Neural crest cell (in vitro differentiated cells): ENCODE measurements at regions not wholly inside any gene's neighbourhood (a gene's known extent, or its start where the extent isn't known, plus 50 kb on each side); places are given as distances from the start of the nearest gene placed in this dataset.

ENCODE experiments used
- DNase-seq: peaks from one replicate; pipeline ENCODE4 v3.0.0; 2021; ENCODE audit warnings: low read depth, mixed read lengths, low spot score
- H3K27ac Mint-ChIP-seq: one replicate; pipeline ENCODE4 v1.8.0; 2021; ENCODE audit warnings: mild to moderate bottlenecking, mixed read lengths; ENCODE audit not compliant: unreplicated experiment
- H3K27me3 Mint-ChIP-seq: 2 replicates; pipeline ENCODE4 v1.8.0; 2021; ENCODE audit warnings: low read depth, mild to moderate bottlenecking, mixed read lengths
- H3K36me3 Mint-ChIP-seq: 2 replicates; pipeline ENCODE4 v1.8.0; 2021; ENCODE audit warnings: low read depth, mild to moderate bottlenecking, mixed read lengths
- H3K4me1 Mint-ChIP-seq: 2 replicates; pipeline ENCODE4 v1.8.0; 2021; ENCODE audit warnings: mixed read lengths
- H3K4me3 Mint-ChIP-seq: one replicate; pipeline ENCODE4 v1.8.0; 2021; ENCODE audit warnings: mild to moderate bottlenecking, mixed read lengths
- H3K9me3 Mint-ChIP-seq: 2 replicates; pipeline ENCODE4 v1.8.0; 2021; ENCODE audit warnings: mixed read lengths
- CTCF ChIP-seq: fragments of 200-600 bp; sonication (generic); conservative IDR thresholded peaks from 2 replicates; pipeline ENCODE4 v1.5.0; 2021; ENCODE audit warnings: antibody characterized with exemption, mild to moderate bottlenecking

- TF ChIP-seq CTCF: peak; percentile 40
- Mint-ChIP-seq H3K27me3 (no peaks in the 10 kb centered on the region), H3K9me3 (peaks cover 3% of the 10 kb centered on the region)
Measured at GRCh38 chr13:70714993-70715392, 606.7 kb upstream of the KLHL1 start.

GRCh38 chr13:70708775-70709174 is 600.5 kb upstream of the KLHL1 start:
- TF ChIP-seq CTCF: no peak

More at GRCh38 chr13:70714993-70715392, 606.7 kb upstream of the KLHL1 start:
- no peaks in the 10 kb centered on the region for H3K4me1 Mint-ChIP-seq
- H3K36me3 Mint-ChIP-seq: peaks cover 3% of the 10 kb centered on the region
- no peak for DNase-seq
- no peak overlapping the region for H3K27ac Mint-ChIP-seq
- H3K4me3 Mint-ChIP-seq: no peak overlapping the region

GRCh38 chr13:70703755-70704154 is 595.5 kb upstream of the KLHL1 start:
- Mint-ChIP-seq H3K27ac (no peak overlapping the region), H3K27me3 (no peaks in the 10 kb centered on the region), H3K36me3 (no peaks in the 10 kb centered on the region), H3K4me1 (no peaks in the 10 kb centered on the region), H3K9me3 (peaks cover 4% of the 10 kb centered on the region), H3K4me3 (no peak overlapping the region)
- no peak for TF ChIP-seq CTCF
- DNase-seq: no peak

More at GRCh38 chr13:70708775-70709174, 600.5 kb upstream of the KLHL1 start:
- Mint-ChIP-seq H3K4me1 (no peaks in the 10 kb centered on the region), H3K27ac (no peak overlapping the region), H3K9me3 (peaks cover 6% of the 10 kb centered on the region), H3K4me3 (no peak overlapping the region), H3K27me3 (no peaks in the 10 kb centered on the region), H3K36me3 (no peaks in the 10 kb centered on the region)
- DNase-seq: no peak

GRCh38 chr13:70694996-70695715 is 586.9 kb upstream of the KLHL1 start:
- H3K4me1 Mint-ChIP-seq: no peaks in the 10 kb centered on the region

GRCh38 chr13:70668983-70669382 is 560.7 kb upstream of the KLHL1 start:
- Mint-ChIP-seq H3K36me3 (no peaks in the 10 kb centered on the region), H3K4me3 (no peak overlapping the region), H3K27ac (no peak overlapping the region), H3K9me3 (no peaks in the 10 kb centered on the region), H3K27me3 (no peaks in the 10 kb centered on the region), H3K4me1 (peaks cover 15% of the 10 kb centered on the region)
- no peak for DNase-seq
- TF ChIP-seq CTCF: no peak

More at GRCh38 chr13:70694996-70695715, 586.9 kb upstream of the KLHL1 start:
- TF ChIP-seq CTCF: no peak
- Mint-ChIP-seq H3K36me3 (peaks cover 6% of the 10 kb centered on the region), H3K9me3 (peaks cover 3% of the 10 kb centered on the region), H3K4me3 (no peak overlapping the region), H3K27me3 (no peaks in the 10 kb centered on the region), H3K27ac (no peak overlapping the region)
- DNase-seq: no peak
